Right lobe of liver (tissue), 4 donors: ENCODE measurements at regions not wholly inside any gene's neighbourhood (a gene's known extent, or its start where the extent isn't known, plus 50 kb on each side); places are given as distances from the start of the nearest gene placed in this dataset.

ENCODE experiments used
- POLR2A ChIP-seq: fragments of 450-650 bp; IDR thresholded peaks from one replicate; pipeline ENCODE4 v1.6.1; 2017; ENCODE audit warnings: antibody characterized with exemption, mild to moderate bottlenecking
- TF ChIP-seq, protein P1 (sequence below), 4 donors: fragments of 200-600 bp in 3 of 4; fragments of 450-650 bp in 1 of 4; IDR thresholded peaks; one replicate each; pipeline versions ENCODE4 v1.5.1 to v1.8.0; 2016 to 2022; ENCODE audit warnings: antibody characterized with exemption in 4 of 4, mild to moderate bottlenecking in 2 of 4
- donor health status: DM: no; HTN: no; CAD: no.
- donor health status: DM: no; HTN: no; CAD: no.
- donor health status: DM: no; HTN: yes; CAD: no.

DNA sequence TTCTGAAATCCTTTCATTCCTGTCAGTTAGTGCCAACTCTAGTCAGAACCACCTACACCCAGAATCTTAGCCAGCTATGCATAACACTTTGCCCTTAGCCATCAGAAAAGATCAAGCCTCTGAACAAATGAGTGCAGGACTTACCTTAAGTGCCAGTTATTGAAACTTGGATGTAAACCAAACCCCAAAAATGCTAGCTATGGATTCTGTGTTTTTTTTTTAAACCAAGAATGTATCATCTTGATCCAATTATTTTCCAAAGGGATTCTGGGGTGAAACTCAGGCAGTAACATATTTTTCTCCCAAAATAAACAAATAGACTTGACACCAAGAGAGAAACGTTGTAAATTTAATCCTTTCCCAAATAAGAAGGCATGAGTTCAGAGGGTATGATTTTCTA, 538.6 kb upstream of the ADAMTS5 start:
- TF ChIP-seq, protein P1, sequence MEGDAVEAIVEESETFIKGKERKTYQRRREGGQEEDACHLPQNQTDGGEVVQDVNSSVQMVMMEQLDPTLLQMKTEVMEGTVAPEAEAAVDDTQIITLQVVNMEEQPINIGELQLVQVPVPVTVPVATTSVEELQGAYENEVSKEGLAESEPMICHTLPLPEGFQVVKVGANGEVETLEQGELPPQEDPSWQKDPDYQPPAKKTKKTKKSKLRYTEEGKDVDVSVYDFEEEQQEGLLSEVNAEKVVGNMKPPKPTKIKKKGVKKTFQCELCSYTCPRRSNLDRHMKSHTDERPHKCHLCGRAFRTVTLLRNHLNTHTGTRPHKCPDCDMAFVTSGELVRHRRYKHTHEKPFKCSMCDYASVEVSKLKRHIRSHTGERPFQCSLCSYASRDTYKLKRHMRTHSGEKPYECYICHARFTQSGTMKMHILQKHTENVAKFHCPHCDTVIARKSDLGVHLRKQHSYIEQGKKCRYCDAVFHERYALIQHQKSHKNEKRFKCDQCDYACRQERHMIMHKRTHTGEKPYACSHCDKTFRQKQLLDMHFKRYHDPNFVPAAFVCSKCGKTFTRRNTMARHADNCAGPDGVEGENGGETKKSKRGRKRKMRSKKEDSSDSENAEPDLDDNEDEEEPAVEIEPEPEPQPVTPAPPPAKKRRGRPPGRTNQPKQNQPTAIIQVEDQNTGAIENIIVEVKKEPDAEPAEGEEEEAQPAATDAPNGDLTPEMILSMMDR (IDR thresholded peaks at IDR 0.05) = no peak
- TF ChIP-seq POLR2A = no peak
